ENCODE measurements at regions not wholly inside any gene's neighbourhood (a gene's known extent, or its start where the extent isn't known, plus 50 kb on each side); places are given as distances from the start of the nearest gene placed in this dataset.

- DNase-seq (ENCODE audit: low spot score): no peak
Measured at GRCh38 chr21:22575165-22575584, 1577.0 kb downstream of the NCAM2 start.

DNA sequence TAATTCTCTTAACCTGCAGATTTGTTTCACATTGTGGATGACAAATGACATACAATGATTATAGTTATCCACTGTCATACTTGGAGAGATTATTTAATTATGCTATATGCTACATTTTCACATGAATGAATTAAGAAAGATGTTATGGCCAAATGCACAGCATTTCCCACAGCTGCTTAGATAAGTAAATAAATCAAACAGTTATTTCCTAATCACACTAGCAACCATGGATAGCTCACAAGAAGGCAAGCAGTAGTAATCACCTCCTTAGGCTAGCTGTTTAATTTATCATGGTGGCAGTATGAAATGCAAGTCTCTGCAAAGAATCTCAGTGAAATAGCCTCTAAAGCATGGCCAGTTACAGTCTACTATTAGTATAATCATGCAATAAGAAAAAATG lies 1581.5 kb downstream of the NCAM2 start:
- DNase-seq (ENCODE audit: low spot score): no peak

DNA sequence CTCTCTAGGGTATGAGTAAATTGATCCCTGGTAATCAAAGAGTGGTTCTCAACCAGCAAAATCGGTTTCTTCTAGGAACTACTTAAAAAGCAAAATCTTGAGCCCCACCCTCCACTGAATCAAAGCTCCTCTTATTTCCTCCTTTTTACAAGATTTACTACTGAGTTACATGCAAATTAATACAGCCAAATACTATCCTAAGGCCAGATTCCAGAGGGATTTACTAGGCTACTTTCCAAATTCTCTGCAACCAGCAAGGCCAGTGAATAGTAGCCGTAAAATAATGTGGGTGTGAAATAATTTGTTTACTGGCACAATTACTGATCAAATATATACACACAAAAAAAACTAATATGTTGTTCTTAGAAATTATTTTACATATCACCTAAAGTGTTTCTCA lies 1583.8 kb downstream of the NCAM2 start:
- no peak for DNase-seq (ENCODE audit: low spot score)

GRCh38 chr21:22584308-22584707 lies 1586.1 kb downstream of the NCAM2 start:
- no peak for DNase-seq (ENCODE audit: low spot score)

DNA sequence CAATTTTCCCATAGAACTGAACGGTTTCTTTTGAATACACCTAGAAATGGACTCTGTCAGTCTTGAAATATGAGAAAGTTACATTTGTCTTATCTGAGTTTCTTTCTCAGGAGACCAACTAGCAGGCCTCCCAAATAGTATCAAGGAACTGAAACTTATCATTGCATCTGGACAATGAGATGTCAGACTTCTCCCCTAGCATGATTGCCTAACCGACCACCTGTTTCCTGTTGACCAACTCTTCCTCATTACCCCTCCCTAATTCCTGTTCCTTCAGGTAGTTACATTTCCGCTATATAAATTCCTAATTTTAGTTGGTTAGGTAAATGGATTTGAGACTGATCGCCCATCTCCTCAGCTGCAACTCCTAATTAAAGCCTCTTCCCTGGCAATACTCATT lies 1587.3 kb downstream of the NCAM2 start:
- no peak for DNase-seq (ENCODE audit: low spot score)

DNA sequence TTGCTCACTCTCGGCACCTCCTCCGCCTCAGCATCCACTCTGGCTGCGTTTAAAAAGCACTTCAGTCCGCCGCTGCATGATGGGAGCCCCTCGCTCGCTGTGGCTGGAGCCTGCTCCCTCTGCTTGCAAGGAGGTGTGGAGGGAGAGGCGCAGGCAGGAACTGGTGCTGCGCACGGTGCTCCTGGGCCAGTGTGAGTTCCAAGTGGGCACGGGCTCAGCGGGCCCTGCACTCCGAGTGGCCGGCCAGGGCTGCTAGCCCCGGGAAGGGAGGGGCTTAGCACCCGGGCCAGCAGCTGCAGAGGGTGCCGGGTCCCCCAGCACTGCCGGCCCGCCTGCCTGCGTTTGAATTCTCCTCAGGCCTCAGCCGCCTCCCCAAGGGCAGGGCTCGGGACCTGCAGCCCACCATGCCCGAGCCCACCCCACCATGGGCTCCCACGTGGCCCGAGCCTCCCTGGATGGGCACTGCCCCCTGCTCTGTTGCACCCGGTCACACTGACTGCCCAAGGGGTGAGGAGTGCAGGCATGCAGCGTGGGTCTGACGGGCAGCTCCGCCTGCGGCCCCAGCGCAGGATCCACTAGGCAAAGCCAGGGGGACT lies 1599.5 kb downstream of the NCAM2 start:
- DNase-seq (ENCODE audit: low spot score): no peak

DNA sequence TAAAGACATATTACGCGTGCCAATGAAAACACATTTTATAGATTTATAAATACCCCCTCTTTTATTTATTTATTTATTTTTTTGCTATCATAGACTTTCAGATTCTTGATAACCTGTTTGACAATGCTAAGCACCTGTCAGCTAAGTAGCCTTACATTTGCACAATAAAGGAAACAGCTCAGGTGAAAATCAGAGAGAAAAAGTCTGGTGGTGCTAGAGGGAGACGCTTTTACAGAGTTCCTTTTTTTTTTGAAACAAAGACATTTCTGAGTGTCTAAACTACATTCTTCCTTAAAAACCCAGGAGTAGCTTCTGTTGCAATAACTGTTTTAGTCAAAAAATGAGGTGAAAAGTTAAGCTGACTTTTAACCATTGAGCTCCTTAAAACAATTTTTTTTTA lies 1611.6 kb downstream of the NCAM2 start:
- no peak for DNase-seq (ENCODE audit: low spot score)

DNA sequence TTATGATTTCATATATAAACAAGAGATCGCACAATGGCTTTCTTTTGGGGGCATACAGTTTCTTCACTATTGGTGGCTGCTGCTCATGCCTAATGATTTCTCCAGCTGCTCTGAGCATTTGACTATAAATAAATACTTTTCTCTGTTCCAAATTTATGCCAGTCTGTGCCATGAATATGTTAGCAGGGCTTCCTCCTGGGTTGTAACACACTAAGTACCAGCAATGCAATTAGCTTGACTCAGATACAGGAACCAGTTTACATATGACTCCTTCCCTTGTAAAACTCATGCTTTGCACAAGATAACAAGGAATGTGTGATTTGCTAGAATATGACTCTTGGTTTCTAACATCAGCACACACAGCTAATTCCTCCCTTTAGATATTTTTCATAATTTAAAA lies 1629.7 kb downstream of the NCAM2 start:
- DNase-seq (ENCODE audit: low spot score): no peak

GRCh38 chr21:22630953-22631465 lies 1632.8 kb downstream of the NCAM2 start:
- no peak for DNase-seq (ENCODE audit: low spot score)

DNA sequence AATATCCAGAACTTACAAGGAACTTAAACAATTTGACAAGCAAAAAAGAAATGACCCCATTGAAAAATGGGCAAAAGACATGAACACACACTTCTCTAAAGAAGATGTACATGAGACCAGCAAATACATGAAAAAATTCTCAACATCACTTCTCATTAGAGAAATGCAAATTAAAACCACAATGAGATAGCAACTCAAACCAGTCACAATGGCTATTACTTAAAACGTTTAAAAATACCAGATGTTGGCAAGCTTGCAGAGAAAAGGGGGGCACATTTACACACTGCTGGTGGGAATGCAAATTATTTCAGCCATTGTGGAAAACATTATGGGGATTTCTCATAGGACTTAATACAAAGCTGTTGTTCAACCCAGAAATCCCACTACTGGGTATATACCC lies 1634.0 kb downstream of the NCAM2 start:
- no peak for DNase-seq (ENCODE audit: low spot score)

- DNase-seq (ENCODE audit: low spot score): no peak
Measured at GRCh38 chr21:22649246-22649645, 1651.0 kb downstream of the NCAM2 start.

DNA sequence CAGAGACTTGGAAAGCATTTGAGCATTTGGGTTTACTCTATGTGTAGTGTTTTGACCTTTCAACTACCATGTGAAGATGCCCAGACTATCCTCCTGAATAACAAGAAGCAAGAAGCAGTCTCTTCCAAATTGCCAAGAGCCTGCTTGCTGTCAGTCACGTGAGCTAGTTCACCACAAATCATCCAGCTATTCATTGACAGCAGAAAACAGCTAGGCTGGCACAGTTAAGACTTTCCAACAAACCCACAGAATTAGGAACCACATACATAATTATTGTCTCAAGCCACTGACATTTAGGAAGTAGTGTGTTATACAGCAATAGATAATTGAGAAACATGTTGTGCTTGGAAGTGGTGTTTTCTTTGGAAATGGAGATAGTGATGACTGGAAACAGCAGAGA lies 1652.0 kb downstream of the NCAM2 start:
- no peak for DNase-seq (ENCODE audit: low spot score)

DNA sequence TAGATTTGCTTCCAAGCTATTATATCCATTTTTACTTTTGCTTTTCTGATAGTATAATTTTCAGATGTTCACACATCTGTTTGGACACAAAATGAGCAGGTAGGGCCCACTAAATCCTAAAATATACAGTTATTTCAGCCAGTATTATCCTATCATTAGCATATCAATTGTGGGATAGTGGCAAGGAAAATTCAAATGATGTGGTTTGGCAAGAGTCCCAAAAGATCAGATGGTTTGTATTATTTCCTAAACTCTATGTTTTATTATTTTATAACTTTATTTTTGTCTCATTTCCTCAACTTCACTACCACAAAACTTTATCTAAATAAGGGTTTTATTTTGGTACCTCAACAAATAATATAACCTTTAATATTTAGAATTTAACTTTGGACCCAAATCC lies 1659.6 kb downstream of the NCAM2 start:
- DNase-seq (ENCODE audit: low spot score): no peak

- no peak for DNase-seq (ENCODE audit: low spot score)
Measured at GRCh38 chr21:22670148-22670547, 1671.9 kb downstream of the NCAM2 start.

- DNase-seq (ENCODE audit: low spot score): no peak
Measured at GRCh38 chr21:22679207-22679606, 1681.0 kb downstream of the NCAM2 start.

GRCh38 chr21:22691658-22692057 lies 1693.4 kb downstream of the NCAM2 start:
- no peak for DNase-seq (ENCODE audit: low spot score)

- no peak for DNase-seq (ENCODE audit: low spot score)
Measured at GRCh38 chr21:22703521-22703920, 1705.3 kb downstream of the NCAM2 start.

DNA sequence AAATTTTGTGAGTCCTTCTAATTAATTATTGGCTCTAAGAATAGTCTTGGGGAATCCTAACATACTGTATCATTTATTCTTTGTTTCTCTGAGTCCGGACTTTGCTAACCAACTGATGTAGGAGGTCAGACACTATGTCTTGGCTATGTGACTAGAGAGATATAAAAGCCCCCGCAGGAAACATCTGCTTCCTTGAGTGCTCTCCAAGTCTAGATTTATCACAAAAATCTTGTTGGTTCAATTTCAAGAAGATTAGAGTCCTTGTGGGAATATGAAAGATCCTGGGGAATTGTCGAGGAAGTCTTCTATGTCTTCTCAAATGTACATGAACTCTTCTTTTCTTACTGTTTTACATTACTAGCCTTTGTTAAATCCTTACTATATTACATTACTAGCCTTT lies 1712.5 kb downstream of the NCAM2 start:
- DNase-seq (ENCODE audit: low spot score): no peak

GRCh38 chr21:22711636-22712035 lies 1713.4 kb downstream of the NCAM2 start:
- DNase-seq (ENCODE audit: low spot score): no peak

DNA sequence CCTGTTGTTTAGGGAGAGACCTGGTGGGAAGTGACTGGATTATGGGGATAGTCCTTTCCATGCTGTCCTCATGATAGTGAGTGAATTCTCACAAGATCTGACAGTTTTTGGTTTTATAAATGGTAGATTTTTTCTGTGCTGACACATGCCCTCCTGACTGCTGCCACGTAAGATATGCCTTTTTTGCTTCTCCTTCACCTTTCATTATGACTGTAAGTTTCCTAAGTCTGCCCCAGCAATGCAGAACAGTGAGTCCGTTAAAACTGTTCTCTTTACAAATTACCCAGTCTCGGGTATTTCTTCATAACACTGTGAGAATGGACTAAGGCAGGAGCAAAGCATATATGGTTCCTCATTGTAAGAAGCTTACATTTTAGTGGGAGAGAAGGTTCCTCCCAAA lies 1727.2 kb downstream of the NCAM2 start:
- no peak for DNase-seq (ENCODE audit: low spot score)

GRCh38 chr21:22728091-22728490 lies 1729.9 kb downstream of the NCAM2 start:
- no peak for DNase-seq (ENCODE audit: low spot score)

- DNase-seq (ENCODE audit: low spot score): no peak
Measured at GRCh38 chr21:22743085-22743484, 1744.9 kb downstream of the NCAM2 start.

DNA sequence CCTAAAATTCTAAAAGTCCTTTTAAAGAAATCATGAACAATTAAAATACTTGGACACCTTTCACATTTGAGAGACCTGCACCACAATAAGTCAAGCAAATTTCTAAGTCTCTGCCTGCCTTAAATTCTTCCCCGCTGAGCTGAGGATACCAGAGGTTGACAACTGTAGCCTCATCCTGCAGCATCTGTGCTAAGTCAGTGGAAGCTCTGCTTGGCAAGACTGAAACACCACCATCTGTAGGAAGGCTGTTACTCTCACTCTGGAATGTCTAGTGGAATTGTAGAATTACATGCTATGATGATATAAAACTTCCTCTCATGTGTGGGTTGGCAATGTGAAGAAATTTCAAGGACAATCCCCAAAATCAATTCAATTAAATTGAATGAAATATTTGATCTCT lies 1756.5 kb downstream of the NCAM2 start:
- DNase-seq (ENCODE audit: low spot score): no peak

DNA sequence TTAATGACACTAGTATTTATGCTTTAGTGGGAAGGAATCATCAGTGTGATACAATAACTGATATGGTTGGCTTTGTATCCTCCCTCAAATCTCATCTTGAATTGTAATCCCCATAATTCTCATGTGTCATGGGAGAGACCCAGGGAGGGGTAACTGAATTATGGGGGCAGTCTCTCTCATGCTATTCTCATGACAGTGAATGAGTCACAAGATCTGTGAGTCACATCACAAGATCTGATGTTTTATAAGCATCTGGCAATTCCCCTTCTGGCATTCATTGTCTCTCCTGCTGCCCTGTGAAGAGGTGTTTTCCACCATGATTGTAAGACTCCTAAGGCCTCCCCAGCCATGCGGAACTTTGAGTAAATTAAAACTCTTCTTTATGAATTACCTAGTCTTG lies 1760.3 kb downstream of the NCAM2 start:
- no peak for DNase-seq (ENCODE audit: low spot score)

DNA sequence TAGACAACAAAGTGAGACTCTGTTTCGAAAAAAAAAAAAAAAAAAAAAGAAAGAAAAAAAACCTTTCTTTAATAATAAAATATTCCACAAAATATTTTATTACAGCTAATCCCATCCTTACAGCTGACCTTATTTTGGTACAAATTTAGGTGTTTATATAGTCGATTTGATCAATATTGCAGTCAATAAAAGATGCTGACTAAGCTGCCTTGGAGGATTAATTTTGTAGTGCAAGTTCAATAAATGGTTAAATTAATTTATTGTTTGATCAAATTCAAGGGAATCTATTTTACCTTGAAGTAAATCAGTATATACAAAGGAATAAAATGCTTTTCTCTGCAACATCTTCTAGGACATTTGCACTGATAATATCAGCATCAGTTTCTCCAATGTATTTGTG lies 1764.3 kb downstream of the NCAM2 start:
- DNase-seq (ENCODE audit: low spot score): no peak
